Activated CD8-positive, alpha-beta T cell treated with anti-CD3 and anti-CD28 coated beads, Interleukin-2, amount 10 ng/mL, durations not matched to agents 7 days and 5 days (primary cell): ENCODE measurements at regions not wholly inside any gene's neighbourhood (a gene's known extent, or its start where the extent isn't known, plus 50 kb on each side); places are given as distances from the start of the nearest gene placed in this dataset.

Source experiments
- ATAC-seq: fragments of 150-1000 bp; cut with Tn5 transposase; one replicate; pipeline ENCODE4 v1.10.0; 2021; ENCODE audit warnings: moderate library complexity
- CTCF ChIA-PET: fragments of 350-600 bp; sonication (Branson Sonifier 250); formaldehyde crosslinking; loops from one replicate; lab custom pipeline; 2021; ENCODE audit warnings: antibody characterized with exemption; lab: Charles Lee
- POLR2A ChIA-PET: fragments of 350-600 bp; sonication (Branson Sonifier 250); formaldehyde crosslinking; loops from one replicate; lab custom pipeline; 2021; ENCODE audit warnings: antibody characterized with exemption; lab: Charles Lee
- DNase-seq: peaks from one replicate; pipeline ENCODE4 v3.0.0-alpha.2; 2020
- H3K27ac Mint-ChIP-seq: one replicate; pipeline ENCODE4 v1.8.0; 2021; ENCODE audit warnings: mild to moderate bottlenecking, mixed read lengths
- H3K27me3 Mint-ChIP-seq: one replicate; pipeline ENCODE4 v1.8.0; 2021; ENCODE audit warnings: low read depth, mixed read lengths
- H3K36me3 Mint-ChIP-seq: one replicate; pipeline ENCODE4 v1.8.0; 2021; ENCODE audit warnings: low read depth, mixed read lengths
- H3K4me1 Mint-ChIP-seq: one replicate; pipeline ENCODE4 v1.8.0; 2021; ENCODE audit warnings: low read depth, mixed read lengths
- H3K4me3 Mint-ChIP-seq: one replicate; pipeline ENCODE4 v1.8.0; 2021; ENCODE audit warnings: mild to moderate bottlenecking, mixed read lengths
- H3K9me3 Mint-ChIP-seq: one replicate; pipeline ENCODE4 v1.8.0; 2022; ENCODE audit warnings: mixed read lengths; ENCODE audit not compliant: insufficient read depth

GRCh38 chr3:101154401-101154800 lies 161.2 kb upstream of the ABI3BP start:
- no peak for DNase-seq
- Mint-ChIP-seq H3K4me1 (no peaks in the 10 kb centered on the region), H3K4me3 (no peak overlapping the region), H3K9me3 (no peaks in the 10 kb centered on the region), H3K27ac (no peak overlapping the region), H3K36me3 (no peaks in the 10 kb centered on the region), H3K27me3 (peaks cover 21% of the 10 kb centered on the region)
- no peak for ATAC-seq
- ChIA-PET CTCF (no interaction called here), POLR2A (no interaction called here)

DNA sequence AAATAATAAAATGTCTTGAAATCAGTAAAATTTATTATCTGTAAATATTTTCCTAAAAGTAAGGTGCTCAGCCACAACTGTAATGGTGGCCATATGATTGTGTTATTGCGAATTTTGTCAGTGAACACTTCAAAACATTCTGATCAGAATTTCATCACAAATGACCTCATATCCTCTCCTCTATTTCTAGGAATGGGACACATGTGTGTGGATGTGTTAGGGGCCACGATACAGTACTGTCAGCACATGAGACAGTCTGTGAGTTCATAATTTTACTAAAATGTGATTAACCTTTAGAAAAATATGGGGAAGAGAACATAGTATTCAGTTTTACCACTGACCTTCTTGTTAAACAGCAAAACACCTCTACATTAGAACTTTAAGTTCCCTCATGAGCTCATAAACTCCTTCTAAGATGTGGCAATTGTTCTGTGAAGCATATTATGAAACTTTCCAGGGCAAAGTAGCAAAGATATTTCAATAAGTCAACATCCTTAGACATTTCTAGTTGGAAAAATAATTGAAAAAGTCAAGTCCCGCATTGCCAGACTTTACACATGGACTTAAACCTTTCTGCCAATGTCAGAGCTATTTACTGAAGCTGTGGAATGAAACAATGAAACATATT lies 158.2 kb upstream of the ABI3BP start:
- Mint-ChIP-seq H3K4me3 (no peak overlapping the region), H3K9me3 (no peaks in the 10 kb centered on the region), H3K27me3 (peaks cover 30% of the 10 kb centered on the region), H3K27ac (no peak overlapping the region), H3K4me1 (no peaks in the 10 kb centered on the region), H3K36me3 (no peaks in the 10 kb centered on the region)
- DNase-seq: no peak
- ChIA-PET CTCF (no interaction called here), POLR2A (no interaction called here)
- ATAC-seq: no peak

- CTCF ChIA-PET: no interaction called here
Observed at GRCh38 chr3:101150504-101150903, 157.3 kb upstream of the ABI3BP start.

GRCh38 chr3:101149707-101150106 lies 156.5 kb upstream of the ABI3BP start:
- no peak for ATAC-seq
- H3K4me3 Mint-ChIP-seq: no peak overlapping the region
- ChIA-PET POLR2A (no interaction called here), CTCF (no interaction called here)
- H3K27me3 Mint-ChIP-seq: peaks cover 23% of the 10 kb centered on the region
- H3K4me1 Mint-ChIP-seq: no peaks in the 10 kb centered on the region
- no peak for DNase-seq
- no peak overlapping the region for H3K27ac Mint-ChIP-seq
- no peaks in the 10 kb centered on the region for H3K9me3 Mint-ChIP-seq
- no peaks in the 10 kb centered on the region for H3K36me3 Mint-ChIP-seq

More at GRCh38 chr3:101150504-101150903, 157.3 kb upstream of the ABI3BP start:
- Mint-ChIP-seq H3K4me3 (no peak overlapping the region), H3K27me3 (peaks cover 23% of the 10 kb centered on the region), H3K27ac (no peak overlapping the region), H3K36me3 (no peaks in the 10 kb centered on the region), H3K4me1 (no peaks in the 10 kb centered on the region), H3K9me3 (no peaks in the 10 kb centered on the region)
- no peak for DNase-seq
- POLR2A ChIA-PET: no interaction called here
- no peak for ATAC-seq

- DNase-seq: no peak
- Mint-ChIP-seq H3K27ac (no peak overlapping the region), H3K36me3 (no peaks in the 10 kb centered on the region), H3K9me3 (no peaks in the 10 kb centered on the region), H3K4me3 (no peak overlapping the region), H3K27me3 (peaks cover 23% of the 10 kb centered on the region), H3K4me1 (no peaks in the 10 kb centered on the region)
- POLR2A ChIA-PET: no interaction called here
- CTCF ChIA-PET: no interaction called here
- no peak for ATAC-seq
Observed at GRCh38 chr3:101149251-101149650, 156.0 kb upstream of the ABI3BP start.

GRCh38 chr3:101148001-101148400 lies 154.8 kb upstream of the ABI3BP start:
- Mint-ChIP-seq H3K4me3 (no peak overlapping the region), H3K4me1 (no peaks in the 10 kb centered on the region), H3K27ac (no peak overlapping the region), H3K27me3 (peaks cover 17% of the 10 kb centered on the region), H3K9me3 (no peaks in the 10 kb centered on the region), H3K36me3 (no peaks in the 10 kb centered on the region)
- ChIA-PET POLR2A (interaction anchor here (0.6 kb wide), 1 partner anchor 493 kb away, joined by 3 read pairs; no protein-coding TSS in a partner anchor), CTCF (no interaction called here)
- ATAC-seq (no peak), DNase-seq (no peak)

GRCh38 chr3:101146946-101147345 lies 153.7 kb upstream of the ABI3BP start:
- DNase-seq: no peak
- Mint-ChIP-seq H3K4me1 (no peaks in the 10 kb centered on the region), H3K9me3 (no peaks in the 10 kb centered on the region), H3K27me3 (peaks cover 13% of the 10 kb centered on the region), H3K27ac (no peak overlapping the region), H3K36me3 (no peaks in the 10 kb centered on the region), H3K4me3 (no peak overlapping the region)
- ChIA-PET POLR2A (no interaction called here), CTCF (no interaction called here)
- no peak for ATAC-seq

DNA sequence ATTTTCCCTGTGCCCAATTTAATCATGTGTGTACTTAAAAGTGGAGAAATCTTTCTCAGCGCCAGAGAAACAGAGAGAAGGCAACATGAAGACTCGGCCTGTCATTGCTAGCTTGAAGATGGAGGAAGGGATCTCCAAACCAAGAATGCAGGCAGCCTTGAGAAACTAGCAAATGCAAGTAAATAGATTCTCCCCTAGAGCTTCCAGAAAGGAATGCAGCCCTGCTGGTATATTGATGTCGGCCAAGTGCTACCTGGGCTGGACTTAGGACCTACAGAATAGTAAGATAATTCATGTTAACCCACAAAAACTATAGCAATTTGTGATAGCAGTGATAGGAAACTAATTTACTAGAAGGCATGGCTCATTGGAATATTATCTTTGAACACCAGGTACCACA lies 150.9 kb upstream of the ABI3BP start:
- ATAC-seq: no peak
- no peaks in the 10 kb centered on the region for H3K9me3 Mint-ChIP-seq
- DNase-seq: no peak
- CTCF ChIA-PET: no interaction called here
- no peak overlapping the region for H3K4me3 Mint-ChIP-seq
- peaks cover 17% of the 10 kb centered on the region for H3K27me3 Mint-ChIP-seq
- no peaks in the 10 kb centered on the region for H3K36me3 Mint-ChIP-seq
- no peak overlapping the region for H3K27ac Mint-ChIP-seq
- POLR2A ChIA-PET: no interaction called here
- H3K4me1 Mint-ChIP-seq: no peaks in the 10 kb centered on the region

GRCh38 chr3:101143012-101143411 lies 149.8 kb upstream of the ABI3BP start:
- CTCF ChIA-PET: no interaction called here
- no peaks in the 10 kb centered on the region for H3K9me3 Mint-ChIP-seq
- POLR2A ChIA-PET: no interaction called here
- H3K4me1 Mint-ChIP-seq: no peaks in the 10 kb centered on the region
- ATAC-seq (no peak), DNase-seq (no peak)
- H3K27ac Mint-ChIP-seq: no peak overlapping the region
- no peaks in the 10 kb centered on the region for H3K36me3 Mint-ChIP-seq
- H3K27me3 Mint-ChIP-seq: peaks cover 14% of the 10 kb centered on the region
- H3K4me3 Mint-ChIP-seq: no peak overlapping the region

DNA sequence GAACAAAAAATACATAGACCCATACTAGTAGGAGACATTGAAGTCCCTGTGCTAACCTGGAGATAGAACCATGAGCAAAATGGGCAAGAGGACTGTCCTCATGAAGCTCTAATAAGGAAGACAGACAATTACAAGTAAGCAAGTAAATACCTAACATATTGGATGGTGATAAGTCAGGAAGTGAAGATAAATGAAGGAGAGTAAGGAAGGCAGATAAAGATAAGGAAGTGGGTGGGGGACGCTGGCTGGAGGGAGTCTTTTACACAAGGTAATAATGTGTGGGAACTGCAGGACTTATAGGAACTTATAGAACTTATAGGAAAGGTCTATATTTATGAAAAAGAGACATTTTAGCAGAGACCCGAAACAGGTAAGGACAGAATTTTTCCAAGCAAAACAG lies 148.9 kb upstream of the ABI3BP start:
- ATAC-seq (no peak), DNase-seq (no peak)
- H3K27me3 Mint-ChIP-seq: peaks cover 8% of the 10 kb centered on the region
- no peak overlapping the region for H3K27ac Mint-ChIP-seq
- POLR2A ChIA-PET: no interaction called here
- no peaks in the 10 kb centered on the region for H3K36me3 Mint-ChIP-seq
- CTCF ChIA-PET: no interaction called here
- H3K4me1 Mint-ChIP-seq: no peaks in the 10 kb centered on the region
- H3K4me3 Mint-ChIP-seq: no peak overlapping the region
- no peaks in the 10 kb centered on the region for H3K9me3 Mint-ChIP-seq

DNA sequence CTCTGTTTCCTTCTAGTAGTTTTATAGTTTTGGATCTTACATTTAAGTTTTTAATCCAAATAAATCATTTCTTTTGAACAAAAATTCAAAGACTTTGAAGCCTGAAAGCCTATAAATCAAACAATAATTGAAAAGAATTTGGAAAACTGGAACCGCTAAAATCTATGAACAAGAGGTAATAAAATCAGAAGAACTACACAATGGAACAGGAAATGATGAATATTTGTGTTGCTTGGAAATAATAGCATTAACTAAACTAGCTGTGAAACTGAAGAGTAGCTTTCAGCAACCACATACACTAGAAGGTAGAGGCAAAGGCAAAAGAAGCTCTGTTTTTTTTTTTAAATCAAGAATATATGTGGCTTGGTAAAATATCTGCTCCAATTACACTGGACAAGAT lies 147.9 kb upstream of the ABI3BP start:
- Mint-ChIP-seq H3K4me1 (no peaks in the 10 kb centered on the region), H3K9me3 (no peaks in the 10 kb centered on the region), H3K36me3 (no peaks in the 10 kb centered on the region), H3K27ac (no peak overlapping the region), H3K27me3 (peaks cover 8% of the 10 kb centered on the region), H3K4me3 (no peak overlapping the region)
- ATAC-seq (no peak), DNase-seq (no peak)
- CTCF ChIA-PET: no interaction called here
- POLR2A ChIA-PET: no interaction called here

DNA sequence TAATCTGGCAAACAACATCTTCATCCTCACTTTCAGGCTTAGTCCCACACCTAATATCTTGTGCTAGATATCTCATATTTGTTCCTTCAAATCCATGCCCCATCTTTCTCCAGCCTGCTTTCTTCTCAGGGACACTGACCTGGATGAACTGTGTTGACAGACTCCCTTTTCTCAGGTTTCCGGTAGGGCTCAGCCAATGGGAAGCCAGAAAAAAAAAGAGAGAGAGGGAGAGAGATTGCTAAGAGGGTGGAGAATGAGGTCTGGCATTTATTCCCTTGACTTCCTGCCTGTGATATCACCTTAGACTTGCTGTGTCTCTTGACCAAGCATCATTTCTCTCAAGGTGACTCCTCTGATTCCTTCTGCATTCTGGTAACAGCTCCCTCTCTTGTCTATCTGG lies 145.6 kb upstream of the ABI3BP start:
- ChIA-PET POLR2A (no interaction called here), CTCF (no interaction called here)
- H3K4me1 Mint-ChIP-seq: peaks cover 13% of the 10 kb centered on the region
- peaks cover 1% of the 10 kb centered on the region for H3K9me3 Mint-ChIP-seq
- DNase-seq: no peak
- no peaks in the 10 kb centered on the region for H3K36me3 Mint-ChIP-seq
- no peak for ATAC-seq
- no peak overlapping the region for H3K4me3 Mint-ChIP-seq
- no peak overlapping the region for H3K27ac Mint-ChIP-seq
- H3K27me3 Mint-ChIP-seq: peaks cover 7% of the 10 kb centered on the region

DNA sequence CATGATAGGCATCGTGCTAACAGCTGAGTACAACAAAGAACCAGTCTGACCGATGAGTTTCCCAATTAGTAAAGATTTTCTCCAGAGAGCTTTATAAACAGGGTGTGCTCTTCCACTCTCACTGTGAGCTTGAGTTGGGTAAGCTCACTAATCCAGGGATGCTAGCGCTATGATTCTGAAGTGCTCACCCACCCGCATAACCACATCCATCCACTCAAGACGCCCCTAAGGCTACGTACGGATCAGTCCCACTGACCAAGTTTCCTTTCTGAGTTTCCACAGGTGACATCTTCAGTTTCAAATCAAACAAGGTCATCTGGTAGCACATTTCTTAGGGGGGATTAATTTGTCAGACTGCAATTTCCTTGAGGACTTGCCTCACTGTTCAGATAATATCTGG lies 141.1 kb upstream of the ABI3BP start:
- DNase-seq (no peak), ATAC-seq (no peak)
- CTCF ChIA-PET: interaction anchor here (1.0 kb wide), 1 partner anchor 35 kb away, joined by 4 read pairs; no protein-coding TSS in a partner anchor
- H3K4me1 Mint-ChIP-seq: peaks cover 21% of the 10 kb centered on the region
- H3K4me3 Mint-ChIP-seq: no peak overlapping the region
- POLR2A ChIA-PET: no interaction called here
- peaks cover 5% of the 10 kb centered on the region for H3K36me3 Mint-ChIP-seq
- H3K9me3 Mint-ChIP-seq: peaks cover 13% of the 10 kb centered on the region
- peaks cover 9% of the 10 kb centered on the region for H3K27me3 Mint-ChIP-seq
- H3K27ac Mint-ChIP-seq: no peak overlapping the region
